ENCODE measurements at regions not wholly inside any gene's neighbourhood (a gene's known extent, or its start where the extent isn't known, plus 50 kb on each side); places are given as distances from the start of the nearest gene placed in this dataset.
"Not testable (repeated sequence)": the region's sequence is repeated elsewhere in the genome, so short reads cannot be mapped to it uniquely, and the experiment has no call there.

DNA sequence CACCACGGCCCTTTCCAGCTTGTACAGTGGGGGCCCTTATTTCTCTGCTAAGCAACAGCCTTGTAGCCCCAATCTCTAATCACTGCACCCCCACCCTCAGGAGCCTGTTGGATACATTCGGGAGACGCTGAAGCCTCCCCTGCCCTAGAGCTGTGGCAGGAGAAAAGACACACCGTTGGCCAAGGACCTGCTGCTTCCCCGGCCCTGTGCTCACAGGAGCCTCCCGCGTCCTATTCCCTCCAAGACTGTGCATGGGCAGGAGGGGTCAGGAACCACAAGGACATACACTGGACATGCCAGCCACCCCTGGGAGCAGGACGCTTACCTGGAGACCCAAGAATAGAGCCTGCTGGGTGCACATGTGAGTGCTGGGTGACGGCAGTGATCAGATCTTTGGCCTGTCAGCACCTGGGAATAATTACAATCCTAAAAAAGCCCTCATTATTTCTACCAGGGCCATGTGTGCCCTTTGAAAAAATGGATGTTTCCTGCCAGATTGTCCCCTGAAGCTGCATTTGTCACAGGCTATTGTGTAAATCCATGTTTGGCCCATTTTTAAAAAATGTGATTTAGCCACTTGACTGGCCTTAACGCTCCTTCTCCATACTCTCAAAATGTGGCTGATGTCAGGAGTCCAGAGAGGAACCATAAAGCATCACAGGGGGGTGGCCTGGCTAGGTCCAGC lies 590.6 kb downstream of the MATN1 start:
- no peaks in the 10 kb centered on the region for H3K36me3 ChIP-seq
- H3K9me3 ChIP-seq, result no peaks in the 10 kb centered on the region
- no peak for DNase-seq
- TF ChIP-seq, protein P1, sequence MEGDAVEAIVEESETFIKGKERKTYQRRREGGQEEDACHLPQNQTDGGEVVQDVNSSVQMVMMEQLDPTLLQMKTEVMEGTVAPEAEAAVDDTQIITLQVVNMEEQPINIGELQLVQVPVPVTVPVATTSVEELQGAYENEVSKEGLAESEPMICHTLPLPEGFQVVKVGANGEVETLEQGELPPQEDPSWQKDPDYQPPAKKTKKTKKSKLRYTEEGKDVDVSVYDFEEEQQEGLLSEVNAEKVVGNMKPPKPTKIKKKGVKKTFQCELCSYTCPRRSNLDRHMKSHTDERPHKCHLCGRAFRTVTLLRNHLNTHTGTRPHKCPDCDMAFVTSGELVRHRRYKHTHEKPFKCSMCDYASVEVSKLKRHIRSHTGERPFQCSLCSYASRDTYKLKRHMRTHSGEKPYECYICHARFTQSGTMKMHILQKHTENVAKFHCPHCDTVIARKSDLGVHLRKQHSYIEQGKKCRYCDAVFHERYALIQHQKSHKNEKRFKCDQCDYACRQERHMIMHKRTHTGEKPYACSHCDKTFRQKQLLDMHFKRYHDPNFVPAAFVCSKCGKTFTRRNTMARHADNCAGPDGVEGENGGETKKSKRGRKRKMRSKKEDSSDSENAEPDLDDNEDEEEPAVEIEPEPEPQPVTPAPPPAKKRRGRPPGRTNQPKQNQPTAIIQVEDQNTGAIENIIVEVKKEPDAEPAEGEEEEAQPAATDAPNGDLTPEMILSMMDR (IDR thresholded peaks at IDR 0.05; ENCODE audit: low read depth, low read length), result no peak
- no peaks in the 10 kb centered on the region for H3K27me3 ChIP-seq
- no peak overlapping the region for H3K4me3 ChIP-seq (ENCODE audit: low read depth, low read length)
- no peaks in the 10 kb centered on the region for H3K4me1 ChIP-seq

DNA sequence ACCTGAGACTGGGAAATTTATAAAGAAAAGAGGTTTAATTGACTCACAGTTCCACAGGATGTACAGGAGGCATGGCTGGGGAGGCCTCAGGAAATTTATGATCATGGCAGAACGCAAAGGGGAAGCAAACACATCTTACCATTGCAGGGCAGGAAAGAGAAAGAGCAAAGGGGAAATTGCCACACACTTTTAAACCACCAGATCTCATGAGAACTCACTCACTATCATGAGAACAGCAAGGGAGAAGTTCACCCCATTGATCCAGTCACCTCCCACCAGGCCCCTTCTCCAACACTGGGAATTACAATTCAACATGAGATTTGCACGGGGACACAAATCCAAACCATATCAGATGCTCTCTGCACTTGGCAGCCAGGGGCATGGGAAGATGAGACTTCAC lies 592.8 kb downstream of the MATN1 start:
- H3K36me3 ChIP-seq; H3K4me3 ChIP-seq (ENCODE audit: low read depth, low read length); H3K4me1 ChIP-seq; H3K9me3 ChIP-seq; H3K27me3 ChIP-seq; DNase-seq: not testable (repeated sequence)

DNA sequence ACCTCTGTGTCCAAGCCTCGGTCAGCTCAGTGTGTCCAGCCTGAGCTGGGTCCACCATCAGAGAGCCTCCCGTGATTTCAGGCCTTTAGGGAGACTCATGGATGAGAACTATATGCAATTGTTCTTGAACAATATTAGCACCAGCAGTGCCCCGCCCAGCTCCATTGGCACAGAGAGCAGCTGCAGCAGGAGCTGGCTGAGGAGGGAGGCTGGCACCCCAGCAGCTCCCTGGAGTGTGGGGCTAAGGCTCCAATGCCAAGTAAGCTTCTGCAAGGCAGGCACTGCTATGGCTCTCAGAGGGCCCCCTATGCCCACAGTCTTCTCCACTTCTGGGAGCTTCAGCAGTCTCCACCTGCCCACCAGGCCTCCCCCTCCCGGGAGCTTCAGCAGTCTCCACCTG lies 593.3 kb downstream of the MATN1 start:
- Histone ChIP-seq H3K27me3 (no peaks in the 10 kb centered on the region), H3K9me3 (no peaks in the 10 kb centered on the region), H3K4me3 (ENCODE audit: low read depth, low read length) (no peak overlapping the region), H3K4me1 (no peaks in the 10 kb centered on the region), H3K36me3 (no peaks in the 10 kb centered on the region)
- TF ChIP-seq, protein P1 (IDR thresholded peaks at IDR 0.05; ENCODE audit: low read depth, low read length), result no peak
- DNase-seq, result no peak

DNA sequence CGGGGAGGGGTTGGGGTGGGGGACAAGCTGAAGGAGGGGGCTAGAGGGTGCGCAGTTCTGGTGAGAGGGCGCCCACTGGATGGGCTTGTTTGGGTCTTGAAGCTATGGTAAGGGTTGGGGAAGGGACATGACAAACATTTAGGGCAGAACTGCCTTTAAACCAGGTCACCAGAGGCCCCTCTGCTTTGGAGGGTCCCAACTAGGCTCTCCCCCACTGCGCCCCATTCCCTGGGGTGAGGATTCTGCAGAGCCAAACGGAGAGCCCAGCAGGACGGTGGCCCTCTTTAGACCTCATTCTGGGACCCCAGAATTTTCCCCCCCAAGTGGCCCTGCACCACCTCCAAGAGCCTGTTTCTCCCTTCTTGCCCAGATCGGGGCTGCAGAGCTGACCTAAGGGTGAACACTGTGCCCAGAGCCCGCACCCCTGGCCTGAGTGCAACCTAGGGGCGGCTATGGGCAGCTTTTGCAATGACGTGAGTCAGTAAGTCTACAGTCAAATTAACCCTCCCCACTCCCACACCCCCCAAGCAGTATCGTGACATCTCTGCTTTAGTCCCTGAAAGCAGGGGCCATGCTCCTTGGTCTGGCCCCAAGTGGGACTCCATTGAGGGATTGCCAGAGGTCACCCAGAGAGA lies 593.8 kb downstream of the MATN1 start:
- DNase-seq, result no peak
- no peaks in the 10 kb centered on the region for H3K36me3 ChIP-seq
- no peak overlapping the region for H3K4me3 ChIP-seq (ENCODE audit: low read depth, low read length)
- TF ChIP-seq, protein P1 (IDR thresholded peaks at IDR 0.05; ENCODE audit: low read depth, low read length), result no peak
- H3K27me3 ChIP-seq, result no peaks in the 10 kb centered on the region
- H3K9me3 ChIP-seq, result no peaks in the 10 kb centered on the region
- no peaks in the 10 kb centered on the region for H3K4me1 ChIP-seq

DNA sequence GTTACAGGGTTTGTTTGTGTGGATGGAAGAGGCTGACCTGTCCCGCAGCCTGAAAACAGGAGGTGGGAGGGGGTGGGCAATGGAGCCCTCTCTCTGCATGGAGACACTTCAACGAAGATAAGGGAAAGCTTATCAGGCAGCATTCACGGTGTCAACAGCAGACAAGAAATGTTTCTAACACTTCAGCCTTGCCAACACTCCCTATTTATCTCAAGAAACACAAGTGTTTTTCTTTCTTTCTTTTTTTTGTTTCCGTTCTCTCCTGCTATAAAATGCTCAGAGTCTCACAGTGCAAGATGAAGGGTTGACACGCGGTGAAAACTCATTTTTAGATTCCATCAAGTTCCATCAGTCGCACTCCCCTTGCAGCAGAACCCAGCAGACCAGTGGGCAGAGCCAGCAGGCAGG lies 594.4 kb downstream of the MATN1 start:
- no peak for DNase-seq
- no peaks in the 10 kb centered on the region for H3K9me3 ChIP-seq
- no peaks in the 10 kb centered on the region for H3K36me3 ChIP-seq
- H3K4me3 ChIP-seq (ENCODE audit: low read depth, low read length), result no peak overlapping the region
- no peaks in the 10 kb centered on the region for H3K27me3 ChIP-seq
- TF ChIP-seq, protein P1 (IDR thresholded peaks at IDR 0.05; ENCODE audit: low read depth, low read length), result no peak
- no peaks in the 10 kb centered on the region for H3K4me1 ChIP-seq

DNA sequence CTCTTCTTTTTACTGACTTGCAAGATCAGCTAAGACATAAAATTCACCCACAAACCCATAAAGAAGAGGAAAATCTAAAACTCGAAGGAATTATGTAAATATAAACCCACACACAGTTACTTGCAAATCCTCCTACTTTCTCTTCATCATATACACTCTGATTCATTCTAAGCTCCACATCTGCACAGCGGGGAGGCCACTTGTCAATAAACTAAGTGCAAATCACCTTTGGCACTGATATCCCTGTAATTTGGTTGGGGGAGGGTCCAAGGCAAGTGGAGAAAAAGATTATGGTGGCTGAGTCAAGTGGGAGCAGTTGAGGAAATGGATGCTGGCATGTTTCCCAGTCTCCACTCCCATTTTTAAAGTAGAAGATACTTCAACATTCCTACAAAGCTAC lies 596.5 kb downstream of the MATN1 start:
- Histone ChIP-seq H3K27me3 (no peaks in the 10 kb centered on the region), H3K9me3 (no peaks in the 10 kb centered on the region), H3K4me1 (no peaks in the 10 kb centered on the region), H3K4me3 (ENCODE audit: low read depth, low read length) (no peak overlapping the region), H3K36me3 (no peaks in the 10 kb centered on the region)
- TF ChIP-seq, protein P1 (IDR thresholded peaks at IDR 0.05; ENCODE audit: low read depth, low read length), result no peak
- no peak for DNase-seq
